ENCODE measurements at regions not wholly inside any gene's neighbourhood (a gene's known extent, or its start where the extent isn't known, plus 50 kb on each side); places are given as distances from the start of the nearest gene placed in this dataset.

DNA sequence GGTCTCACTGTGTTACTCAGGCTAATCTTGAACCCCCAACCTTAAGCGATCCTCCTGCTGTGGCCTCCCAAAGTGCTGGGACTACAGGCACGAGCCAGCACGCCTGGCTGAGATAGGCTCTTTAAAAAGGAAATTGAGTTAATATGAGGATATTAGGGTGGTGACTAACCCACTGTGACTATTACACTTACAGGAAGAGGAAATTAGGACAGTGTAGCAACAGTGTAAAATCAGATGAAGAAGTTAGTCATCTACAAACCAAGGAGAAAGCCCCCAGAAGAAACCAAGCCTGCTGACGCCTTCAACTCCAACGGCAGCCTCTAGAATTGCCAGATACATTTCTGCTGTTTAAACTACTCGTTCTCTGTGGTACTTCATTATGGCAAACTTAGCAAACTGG lies 711.9 kb downstream of the SUCLG1 start:
- no peak for DNase-seq

DNA sequence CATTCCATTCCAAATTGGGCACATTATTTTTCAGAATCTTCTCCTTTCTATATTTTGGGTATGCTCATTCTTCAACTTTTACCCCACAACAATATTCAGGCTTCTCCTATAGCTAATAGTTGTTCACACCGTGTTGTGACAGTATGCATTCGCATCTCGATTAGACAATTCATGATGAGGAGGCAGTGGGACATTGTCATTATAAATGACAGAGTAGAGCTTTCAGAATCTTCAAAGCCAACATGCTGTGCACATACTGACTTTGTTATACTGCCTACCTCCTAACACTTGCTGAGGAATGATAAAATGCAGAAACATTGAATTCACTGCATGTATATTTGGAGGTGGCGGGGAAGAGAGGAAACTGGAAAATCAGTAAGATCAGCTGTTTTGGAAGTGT lies 714.2 kb downstream of the SUCLG1 start:
- DNase-seq = no peak

DNA sequence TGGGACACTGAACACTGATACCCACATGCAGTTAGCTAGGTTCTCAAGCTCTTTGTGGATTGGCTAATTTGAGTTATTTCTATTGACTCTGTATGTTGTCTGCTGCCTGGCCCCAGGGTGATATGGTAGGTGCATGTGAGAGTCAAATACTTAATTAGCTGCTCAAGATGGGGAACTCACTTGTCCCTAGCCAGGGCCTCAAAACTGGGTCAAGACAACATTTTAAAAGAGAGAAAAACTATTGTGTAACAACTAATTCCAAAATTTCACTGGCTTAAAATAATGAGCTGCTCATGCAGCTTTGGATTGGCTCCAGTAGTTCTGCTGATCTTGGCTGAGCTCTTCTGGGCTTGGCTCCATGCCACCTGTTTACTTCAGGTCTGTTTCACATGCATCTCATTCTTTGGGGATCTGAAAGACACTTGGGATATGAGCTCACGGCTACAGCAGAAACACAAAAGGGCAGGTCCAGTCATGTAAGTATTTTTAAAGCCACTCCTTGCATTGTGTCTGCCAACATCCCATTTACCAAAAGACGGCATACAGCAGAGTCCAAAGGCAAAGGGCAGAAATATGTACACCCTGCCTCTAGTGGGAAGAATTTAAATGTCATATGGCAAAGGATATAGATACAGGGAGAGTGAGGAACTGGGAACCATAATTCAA lies 716.8 kb downstream of the SUCLG1 start:
- DNase-seq = no peak

DNA sequence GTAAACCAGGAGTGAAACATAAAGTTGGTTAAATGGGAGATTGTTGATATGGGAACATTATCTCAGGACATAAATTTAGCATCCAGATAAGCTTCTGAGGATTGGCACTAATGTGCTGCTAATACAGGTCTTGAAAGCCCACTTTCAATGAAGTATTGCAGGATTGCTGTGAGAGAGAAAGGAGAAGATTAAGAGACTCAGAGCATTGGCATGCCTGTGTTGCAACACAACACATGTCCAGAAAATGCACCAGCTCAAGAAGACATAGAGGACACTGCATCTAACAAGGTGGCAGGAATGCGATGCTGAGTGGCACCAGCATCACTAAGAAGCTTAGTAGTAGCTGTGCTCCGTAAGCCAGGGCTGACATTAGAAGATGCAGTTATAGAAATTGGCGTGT lies 728.9 kb downstream of the SUCLG1 start:
- DNase-seq = no peak

DNA sequence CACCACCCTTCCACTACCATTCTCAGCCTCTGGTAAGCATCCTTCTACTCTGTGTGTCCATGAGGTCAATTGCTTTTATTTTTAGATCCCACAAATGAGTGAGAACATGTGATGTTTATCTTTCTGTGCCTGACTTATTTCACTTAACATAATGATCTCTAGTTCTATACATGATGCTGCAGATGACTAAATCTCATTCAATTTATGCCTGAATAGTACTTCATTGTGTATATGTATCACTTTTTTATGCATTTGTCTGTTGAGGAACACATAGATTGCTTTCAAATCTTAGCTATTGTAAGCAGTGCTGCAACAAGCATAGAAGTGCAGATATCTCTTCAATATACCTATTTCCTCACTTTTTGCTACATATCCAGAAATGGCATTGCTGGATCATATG lies 733.3 kb downstream of the SUCLG1 start:
- DNase-seq = no peak

DNA sequence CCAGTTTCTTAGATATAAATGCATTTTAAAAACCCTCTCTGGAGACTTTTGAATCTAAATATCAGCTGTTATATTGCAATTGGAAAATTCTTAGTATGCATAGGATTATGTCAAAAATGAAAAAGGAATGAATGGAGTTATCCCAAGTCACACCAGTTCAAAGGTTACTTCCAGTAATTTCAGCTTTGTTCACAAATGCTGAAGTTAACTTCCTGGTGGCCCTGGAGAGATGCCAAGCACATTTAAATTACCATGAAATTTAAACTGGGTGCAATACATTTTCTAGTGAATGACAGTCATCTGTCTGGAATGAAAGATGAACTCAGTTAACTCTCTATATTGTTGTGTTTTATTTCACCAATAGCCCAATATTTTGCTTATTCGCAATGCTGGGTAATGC lies 753.9 kb downstream of the SUCLG1 start:
- DNase-seq = peak in 1 of 2 experiments; percentile 19

DNA sequence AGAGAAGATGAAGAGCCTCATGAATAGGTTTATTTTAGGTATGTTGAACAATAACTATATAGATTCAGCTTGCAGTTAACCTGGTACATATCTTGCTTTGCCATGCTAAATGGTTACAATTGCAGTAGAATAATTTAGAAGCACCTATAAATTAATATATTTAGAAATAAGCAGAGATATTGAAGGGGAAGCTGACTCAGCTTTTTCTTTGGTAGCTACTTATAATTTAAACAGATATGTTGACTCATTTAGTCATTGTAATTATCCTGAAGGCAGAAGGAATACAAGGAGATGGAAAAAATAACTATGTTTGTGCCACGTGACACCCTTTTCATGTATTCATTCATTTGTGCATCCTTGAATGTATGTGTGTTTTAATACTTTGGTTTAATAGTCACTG lies 755.5 kb downstream of the SUCLG1 start:
- no peak for DNase-seq

DNA sequence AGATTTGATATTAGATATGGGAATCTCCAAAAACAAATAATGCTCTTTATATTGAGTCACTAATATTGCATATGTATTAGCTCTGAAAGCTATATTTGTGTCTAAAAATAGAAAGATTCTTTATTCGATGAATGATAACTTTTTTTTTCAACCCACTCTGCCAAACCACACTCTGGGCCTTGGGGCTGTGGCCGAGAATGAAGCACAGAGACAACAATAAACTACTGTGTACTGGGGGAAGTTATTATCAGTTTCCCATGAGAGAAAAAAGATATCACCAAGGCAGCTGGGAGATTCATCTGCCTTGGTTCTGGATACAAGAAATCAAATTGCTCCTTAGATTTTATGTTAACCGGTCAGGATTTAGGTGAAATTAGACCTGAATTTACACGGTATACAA lies 762.2 kb downstream of the SUCLG1 start:
- no peak for DNase-seq

DNA sequence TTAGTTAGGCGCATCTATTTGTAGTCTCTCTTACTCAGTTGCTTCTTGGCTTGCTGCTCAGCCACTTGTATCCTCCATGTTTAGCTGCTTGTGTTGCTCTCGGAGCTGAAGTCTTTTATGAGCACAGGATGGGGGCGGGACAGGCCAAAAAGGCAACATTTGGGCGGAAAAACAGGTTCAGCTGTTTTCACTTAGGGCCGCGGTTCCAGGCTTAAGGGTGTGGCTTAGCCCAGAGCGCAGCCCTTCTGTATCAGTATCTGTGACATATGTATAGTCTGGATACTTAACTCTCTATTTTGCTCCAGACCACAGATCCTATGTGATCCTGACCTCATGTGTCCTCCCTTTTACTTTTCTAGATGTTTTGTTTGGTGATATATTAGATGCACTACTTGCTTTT lies 763.5 kb downstream of the SUCLG1 start:
- no peak for DNase-seq

DNA sequence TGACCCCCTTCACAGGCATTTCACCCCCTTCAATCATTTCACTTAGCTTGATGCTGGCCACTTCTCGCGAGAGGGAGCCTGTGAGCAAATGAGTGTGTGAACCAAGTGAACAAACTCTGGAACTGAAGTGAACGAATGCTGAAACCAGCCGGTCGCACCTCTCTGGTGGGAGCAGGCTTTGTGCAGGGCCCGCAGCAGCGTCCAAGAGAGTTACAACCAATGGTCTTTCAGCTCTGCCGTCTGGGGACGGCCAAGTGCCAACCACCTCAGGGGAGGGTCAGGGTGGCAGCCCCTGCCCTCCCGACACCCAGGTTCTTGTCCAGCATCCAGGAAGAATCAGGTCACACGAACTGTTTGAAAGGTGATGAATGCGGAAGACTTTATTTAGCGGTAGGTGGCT lies 764.0 kb downstream of the SUCLG1 start:
- no peak for DNase-seq

DNA sequence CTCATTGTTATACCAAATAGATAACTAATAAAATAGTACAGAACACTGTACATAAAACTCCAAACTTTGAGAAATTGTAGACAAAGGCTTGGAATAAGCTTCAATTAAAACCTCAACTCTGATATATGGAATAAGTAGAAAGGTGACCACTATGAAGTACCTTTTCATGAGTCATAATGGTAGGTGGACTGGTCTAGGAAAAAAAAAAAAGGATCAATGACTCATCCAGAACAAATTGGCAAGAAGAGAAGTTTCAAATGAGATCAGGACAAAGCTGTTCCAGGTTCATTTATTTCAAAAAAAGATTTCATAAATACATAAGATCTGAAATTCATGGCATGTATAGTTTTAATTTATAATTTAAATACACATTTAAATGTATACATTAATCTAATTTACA lies 769.7 kb downstream of the SUCLG1 start:
- no peak for DNase-seq

DNA sequence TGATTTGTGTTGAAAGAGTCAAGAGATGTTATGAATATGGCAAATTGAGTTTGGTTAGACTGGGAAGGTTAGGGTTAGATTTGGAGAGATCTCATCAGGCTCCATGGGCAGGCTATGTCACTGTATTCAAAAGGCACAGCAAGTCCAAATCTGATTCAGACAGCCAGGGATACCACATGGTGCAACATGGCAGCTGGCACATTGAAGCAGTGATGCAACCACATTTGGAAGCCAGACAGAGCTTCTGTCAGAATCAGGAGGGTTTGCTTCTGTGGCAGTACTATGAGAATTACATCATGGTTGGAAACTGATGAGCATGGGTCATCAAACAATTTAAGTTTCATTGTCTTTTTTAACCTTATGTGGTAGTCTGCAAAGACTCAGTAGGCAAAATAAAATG lies 772.2 kb downstream of the SUCLG1 start:
- DNase-seq = no peak

DNA sequence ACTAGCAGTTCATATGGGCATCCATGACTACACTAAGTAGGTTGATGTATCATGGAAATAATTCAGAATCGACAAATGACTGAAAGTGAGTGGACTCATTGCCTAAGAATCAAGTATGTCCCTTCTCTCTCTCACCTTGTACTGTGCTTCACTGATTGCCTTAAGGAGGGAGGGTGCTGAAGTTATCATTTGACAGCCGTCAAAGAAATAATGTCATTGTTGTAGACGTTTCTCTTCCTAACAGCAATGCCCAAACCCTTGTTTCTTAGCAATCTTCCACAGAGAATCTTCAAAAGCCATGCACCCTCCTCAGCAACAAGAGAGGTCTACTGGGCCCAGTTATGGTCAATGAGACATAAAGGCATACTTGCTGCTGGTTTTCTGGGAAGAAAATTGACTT lies 785.0 kb downstream of the SUCLG1 start:
- no peak for DNase-seq

DNA sequence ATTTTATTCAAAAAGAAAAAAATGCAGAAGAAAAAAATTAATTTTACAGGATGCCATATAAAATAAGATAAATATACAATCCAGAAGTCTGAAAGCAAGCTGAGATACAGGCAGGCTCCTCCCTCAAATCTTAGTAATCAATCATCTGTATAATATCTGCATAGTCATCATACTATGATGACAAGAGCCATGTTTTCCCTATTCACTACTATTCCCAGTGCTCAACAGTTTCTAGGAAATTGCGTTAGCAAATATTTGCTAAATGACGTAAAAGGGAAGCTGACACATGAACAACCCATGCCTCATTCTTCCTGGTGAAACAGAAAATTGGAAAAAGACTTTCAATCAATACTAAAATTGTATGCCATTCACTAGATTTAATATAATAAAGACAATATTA lies 793.2 kb downstream of the SUCLG1 start:
- DNase-seq = no peak

DNA sequence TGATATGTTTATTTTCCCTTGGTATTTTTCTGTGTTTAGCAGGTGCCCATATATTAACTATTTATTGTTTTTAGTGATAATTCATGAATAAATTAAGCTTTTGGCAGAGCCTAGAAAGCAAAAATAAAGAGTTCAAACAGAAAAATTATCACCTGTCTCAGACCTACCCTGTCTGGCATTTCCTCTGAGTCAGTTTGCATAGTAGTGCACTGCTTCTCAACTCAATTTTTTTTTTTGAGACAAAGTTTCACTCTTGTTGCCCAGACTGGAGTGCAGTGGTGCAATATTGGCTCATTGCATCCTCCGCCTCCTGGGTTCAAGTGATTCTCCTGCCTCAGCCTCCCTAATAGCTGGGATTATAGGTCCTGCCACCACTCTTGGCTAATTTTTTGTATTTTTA lies 793.9 kb downstream of the SUCLG1 start:
- DNase-seq = no peak

DNA sequence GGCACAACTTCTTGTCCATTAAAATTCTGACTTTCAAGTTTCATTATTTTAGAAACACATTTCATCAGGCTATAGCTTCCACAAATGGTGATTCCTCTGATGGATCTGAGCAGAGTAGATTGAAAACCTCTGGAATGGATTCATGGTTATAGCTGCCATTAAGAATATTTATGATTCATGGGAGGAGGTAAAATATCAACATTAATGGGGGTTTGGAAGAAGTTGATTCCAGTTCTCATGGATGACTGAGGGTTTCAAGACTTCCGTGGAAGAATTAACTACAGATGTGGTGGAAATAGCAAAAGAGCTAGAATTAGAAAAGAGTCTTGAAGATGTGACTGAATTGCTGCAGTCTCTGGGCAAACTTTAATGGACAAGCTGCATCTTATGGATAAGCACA lies 797.4 kb downstream of the SUCLG1 start:
- DNase-seq = no peak

DNA sequence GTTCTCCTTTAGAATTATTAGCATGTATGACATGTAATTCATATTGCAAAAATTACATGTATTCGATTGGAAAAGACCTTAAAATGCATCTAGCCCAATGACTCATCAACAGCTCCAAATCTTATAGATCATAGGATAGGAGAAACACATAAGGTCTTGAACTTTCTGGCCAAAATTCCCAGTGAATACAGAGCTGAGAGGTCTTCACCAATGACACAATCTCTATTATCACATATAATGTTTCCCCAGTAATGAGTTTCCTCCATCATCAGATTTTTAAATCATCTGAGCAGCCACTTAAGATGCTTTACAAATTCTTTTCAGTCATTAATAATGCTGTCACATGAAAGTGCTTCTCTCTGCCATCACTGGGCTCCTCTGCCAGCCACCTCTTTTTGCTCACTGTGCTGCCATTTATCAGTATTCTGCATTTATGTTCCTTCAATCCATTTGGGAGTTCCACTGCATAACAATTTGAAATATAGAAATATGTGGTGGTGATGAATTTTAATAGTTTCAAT lies 804.9 kb downstream of the SUCLG1 start:
- no peak for DNase-seq

DNA sequence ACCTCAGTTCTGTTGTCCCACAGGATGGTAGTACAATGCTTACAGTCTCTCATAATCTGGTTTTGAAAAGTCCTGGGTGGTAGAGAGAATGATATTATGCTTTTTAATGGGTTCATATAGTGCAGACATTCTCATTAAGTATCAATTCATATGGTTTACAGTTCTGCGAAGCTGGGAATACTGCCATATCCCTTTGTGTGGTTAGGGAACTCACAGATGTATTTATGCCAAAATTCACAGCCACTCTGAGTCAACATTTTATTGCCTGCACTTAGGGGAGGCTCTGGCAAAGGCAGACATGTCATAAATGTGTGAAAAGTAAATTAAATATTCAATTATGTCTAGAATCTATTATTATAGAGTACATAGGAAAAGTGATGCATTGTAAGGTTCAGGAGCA lies 808.2 kb downstream of the SUCLG1 start:
- DNase-seq = no peak

DNA sequence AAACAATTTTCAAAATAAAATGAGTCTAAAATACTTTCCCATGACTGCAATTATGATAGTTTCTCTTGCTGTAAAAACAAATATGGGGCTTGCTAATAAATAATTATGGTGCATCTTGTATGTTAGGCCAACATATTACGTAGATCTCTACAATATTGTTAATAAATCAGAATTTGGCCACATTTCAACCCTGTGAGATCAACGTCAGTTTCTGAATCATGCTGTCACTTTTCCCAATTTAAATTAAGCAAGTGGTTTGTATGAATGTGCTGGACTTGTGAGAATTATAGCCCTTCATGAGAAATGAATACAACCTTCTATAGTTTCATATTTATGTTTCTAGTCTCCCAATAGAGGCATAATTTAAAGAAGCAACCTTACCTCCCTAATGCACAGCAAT lies 808.9 kb downstream of the SUCLG1 start:
- DNase-seq = no peak

DNA sequence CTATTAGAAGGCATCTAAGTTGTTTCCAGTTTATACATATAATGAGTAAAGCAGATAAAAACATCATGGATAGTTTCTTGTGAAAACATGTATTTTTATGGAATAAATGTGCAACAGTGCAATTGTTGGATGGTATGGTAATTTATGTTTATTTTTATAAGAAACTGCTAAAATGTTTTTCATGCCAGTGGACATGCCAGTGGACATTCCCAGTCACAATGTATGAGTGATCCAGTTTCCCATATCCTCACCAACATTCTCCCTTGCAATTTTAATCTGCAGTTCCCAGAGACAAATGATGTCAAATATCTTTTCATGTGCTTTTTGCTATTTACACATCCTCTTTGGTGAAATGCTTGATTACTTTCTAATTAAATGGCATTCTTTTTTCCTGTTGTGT lies 818.6 kb downstream of the SUCLG1 start:
- DNase-seq = no peak

DNA sequence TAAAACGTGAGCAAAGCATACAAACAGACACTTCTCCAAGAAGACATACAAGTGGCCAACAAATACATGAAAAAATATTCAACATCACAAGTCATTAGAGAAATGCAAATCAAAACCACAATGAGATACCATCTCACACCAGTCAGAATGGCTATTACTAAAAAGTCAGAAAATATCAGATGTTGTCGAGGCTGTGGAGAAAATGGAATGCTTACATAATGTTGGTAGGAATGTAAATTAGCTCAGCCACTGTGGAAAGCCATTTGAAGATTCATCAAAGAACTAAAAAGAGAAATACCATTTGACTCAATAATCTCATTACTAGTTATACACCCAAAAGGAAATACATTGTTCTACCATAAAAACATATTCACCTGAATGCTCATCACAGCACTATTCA lies 825.7 kb downstream of the SUCLG1 start:
- DNase-seq = no peak

DNA sequence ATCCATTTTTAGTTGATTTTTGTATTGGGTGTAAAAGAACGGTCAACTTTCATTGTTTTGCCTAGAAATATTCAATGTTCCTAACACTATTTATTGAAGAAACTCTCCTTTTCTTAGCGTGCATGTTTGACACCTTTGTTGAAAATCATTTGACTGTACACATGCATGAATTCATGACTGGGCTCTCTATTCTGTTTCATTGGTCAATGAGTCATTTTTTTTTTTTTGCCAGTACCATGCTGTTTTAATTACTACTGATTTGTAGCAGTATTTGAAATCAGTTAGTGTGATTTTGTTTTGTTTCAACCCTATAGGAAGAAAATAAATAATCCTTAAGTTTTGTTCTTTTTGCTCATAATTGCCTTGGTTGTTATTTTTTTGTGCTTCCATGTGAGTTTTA lies 828.7 kb downstream of the SUCLG1 start:
- DNase-seq = no peak

DNA sequence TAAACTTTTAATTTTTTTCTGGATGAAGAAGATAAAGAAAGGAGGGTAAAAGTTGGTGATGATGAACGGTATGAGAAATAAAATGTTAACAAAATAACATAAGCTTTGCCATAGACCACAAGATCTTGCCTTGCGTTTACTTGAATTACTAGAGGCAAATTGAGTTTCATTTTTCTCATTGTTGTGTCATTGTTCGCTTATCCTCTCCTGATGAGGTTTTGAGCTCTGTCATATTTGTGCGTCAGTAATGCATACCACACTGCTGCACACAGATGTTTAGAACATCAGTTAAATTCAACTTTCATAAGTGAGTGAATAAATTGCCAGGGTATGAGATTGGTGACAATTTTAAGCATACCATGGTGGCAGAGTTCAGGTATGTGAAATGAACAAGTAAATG lies 843.6 kb downstream of the SUCLG1 start:
- DNase-seq = no peak

DNA sequence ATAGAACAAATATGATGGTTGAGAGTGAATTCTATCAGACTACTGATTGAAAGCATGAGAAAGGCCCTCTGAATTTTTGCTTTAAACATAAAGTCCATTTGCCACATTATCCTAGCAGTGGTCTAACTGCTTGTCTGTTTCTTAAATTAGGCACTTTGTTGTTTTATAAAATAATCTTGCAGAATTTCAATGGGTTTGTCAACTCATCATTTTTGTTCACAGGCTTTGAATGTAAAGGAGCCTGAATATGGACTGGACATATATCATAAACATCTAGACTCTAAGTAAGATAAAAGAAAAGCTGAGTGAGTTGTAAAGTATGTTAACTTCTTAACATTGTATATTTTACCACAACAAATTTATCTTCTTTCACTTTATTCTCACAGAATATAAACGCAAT lies 845.9 kb downstream of the SUCLG1 start:
- DNase-seq = no peak

DNA sequence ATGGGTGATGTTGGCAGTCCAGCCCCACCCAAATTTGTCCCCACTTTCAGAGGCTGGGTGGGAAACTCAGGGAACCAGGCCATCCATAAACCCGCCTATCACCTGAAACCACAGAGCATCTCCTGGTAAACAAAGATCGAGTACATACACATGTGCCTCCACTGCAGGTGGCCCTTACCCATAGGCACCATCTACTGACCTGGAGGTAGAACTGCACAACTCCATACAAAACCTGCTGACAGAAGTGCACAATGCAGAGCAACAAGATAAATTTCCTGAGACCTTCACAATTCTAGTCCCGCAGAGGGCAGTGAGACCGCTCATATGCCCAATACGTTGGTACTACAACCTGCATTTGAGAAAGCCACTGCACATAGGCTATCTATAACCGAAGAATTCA lies 856.3 kb downstream of the SUCLG1 start:
- DNase-seq = peak in 1 of 2 experiments; percentile 6

Measured in NCI-H524 (cell line).